ENCODE measurements at regions not wholly inside any gene's neighbourhood (a gene's known extent, or its start where the extent isn't known, plus 50 kb on each side); places are given as distances from the start of the nearest gene placed in this dataset.

- TF ChIP-seq BHLHE40 (IDR thresholded peaks at IDR 0.05; ENCODE audit: borderline replicate concordance) (no peak), ELF4 (IDR thresholded peaks at IDR 0.05) (no peak), SP1 (IDR thresholded peaks at IDR 0.05) (no peak), PKNOX1 (IDR thresholded peaks at IDR 0.05) (no peak), TARDBP (IDR thresholded peaks at IDR 0.05) (no peak), HDGF (IDR thresholded peaks at IDR 0.05; ENCODE audit: borderline replicate concordance) (no peak), ZNF384 (IDR thresholded peaks at IDR 0.05) (no peak), FOXM1 (IDR thresholded peaks at IDR 0.05; ENCODE audit: borderline replicate concordance) (no peak)
These were observed 1888.2 kb downstream of the EFNA5 start for GRCh38 chr5:105782501-105782900.

Data from HEK293T (cell line).